Astrocyte of the spinal cord (primary cell): ENCODE measurements at regions not wholly inside any gene's neighbourhood (a gene's known extent, or its start where the extent isn't known, plus 50 kb on each side); places are given as distances from the start of the nearest gene placed in this dataset.
"Not testable (repeated sequence)": the region's sequence is repeated elsewhere in the genome, so short reads cannot be mapped to it uniquely, and the experiment has no call there.

ENCODE experiments used
- DNase-seq: peaks from one replicate; pipeline ENCODE4 v3.0.0; 2011; ENCODE audit warnings: low read depth, low spot score
- H3K4me3 ChIP-seq: 2 replicates; pipeline ENCODE4 v1.5.1; 2011; ENCODE audit warnings: low read depth, mild to moderate bottlenecking, low read length, moderate library complexity
- CTCF ChIP-seq: IDR thresholded peaks from 2 replicates; pipeline ENCODE4 v1.5.1; 2012; ENCODE audit warnings: low read depth, mild to moderate bottlenecking, low read length, inconsistent platforms
- in situ Hi-C: cut with HindIII; loops from 2 replicates; pipeline ENCODE4 v1.10.0; 2017; ENCODE audit warnings: low sequenced_read_pairs

- TF ChIP-seq CTCF = no peak
- H3K4me3 ChIP-seq = no peak overlapping the region
- in situ Hi-C loops = no loop called here
- no peak for DNase-seq
Measured at GRCh38 chr1:172835834-172836233, 176.9 kb downstream of the FASLG start.

GRCh38 chr1:172837816-172838679 lies 179.1 kb downstream of the FASLG start:
- no peak for TF ChIP-seq CTCF
- H3K4me3 ChIP-seq = no peak overlapping the region
- no peak for DNase-seq
- in situ Hi-C loops = no loop called here

- no peak for DNase-seq
- in situ Hi-C loops = no loop called here
- no peak for TF ChIP-seq CTCF
- H3K4me3 ChIP-seq = no peak overlapping the region
Measured at GRCh38 chr1:172838680-172839313, 179.9 kb downstream of the FASLG start.

DNA sequence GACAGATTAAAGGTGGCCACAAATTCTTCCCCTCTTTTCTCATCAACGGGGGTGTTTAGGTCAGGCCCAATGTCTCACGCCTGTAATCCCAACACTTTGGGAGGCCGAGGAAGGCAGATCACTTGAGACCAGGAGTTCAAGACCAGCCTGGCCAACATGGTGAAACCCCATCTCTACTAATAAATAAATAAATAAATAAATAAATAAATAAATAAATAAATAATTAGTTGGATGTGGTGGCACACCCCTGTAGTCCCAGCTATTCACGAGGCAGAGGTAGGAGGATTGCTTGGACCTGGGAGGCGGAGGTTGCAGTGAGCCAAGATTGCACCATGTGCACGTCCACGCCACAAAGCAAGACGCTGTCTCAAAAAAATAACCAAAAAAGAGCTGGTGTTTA lies 180.7 kb downstream of the FASLG start:
- H3K4me3 ChIP-seq, in situ Hi-C loops, DNase-seq: not testable (repeated sequence)

- TF ChIP-seq CTCF = no peak
- in situ Hi-C loops = no loop called here
- no peak overlapping the region for H3K4me3 ChIP-seq
- DNase-seq = no peak
Measured at GRCh38 chr1:172843444-172843843, 184.5 kb downstream of the FASLG start.

DNA sequence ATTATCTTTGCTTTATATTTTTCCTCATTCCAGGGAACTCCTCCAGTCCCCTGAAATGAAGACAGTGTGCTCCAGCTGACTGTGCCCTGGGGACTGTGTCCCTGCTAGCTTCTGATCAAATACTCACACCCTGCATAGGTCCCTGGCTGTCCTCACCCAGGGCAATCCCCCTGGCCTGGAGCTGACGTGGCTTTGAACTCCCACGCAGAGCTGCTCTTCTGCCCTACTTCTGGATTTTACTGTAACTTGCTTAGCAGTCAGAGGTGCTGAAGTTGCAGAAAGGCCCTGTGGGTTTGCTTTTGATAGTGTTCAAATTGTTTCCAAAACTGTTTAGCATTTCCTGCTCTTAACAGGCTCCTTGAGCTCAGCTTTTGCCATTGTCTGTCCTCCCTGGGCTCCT lies 186.5 kb downstream of the FASLG start:
- H3K4me3 ChIP-seq = no peak overlapping the region
- in situ Hi-C loops = no loop called here
- no peak for TF ChIP-seq CTCF
- no peak for DNase-seq

- DNase-seq = no peak
- TF ChIP-seq CTCF = no peak
- H3K4me3 ChIP-seq = no peak overlapping the region
- in situ Hi-C loops = no loop called here
Measured at GRCh38 chr1:172845865-172846264, 187.0 kb downstream of the FASLG start.

GRCh38 chr1:172847814-172848213 lies 188.9 kb downstream of the FASLG start:
- H3K4me3 ChIP-seq, in situ Hi-C loops, DNase-seq: not testable (repeated sequence)
